Right lobe of liver (tissue), 6 donors: ENCODE measurements at regions not wholly inside any gene's neighbourhood (a gene's known extent, or its start where the extent isn't known, plus 50 kb on each side); places are given as distances from the start of the nearest gene placed in this dataset.

ENCODE experiments used
- ATAC-seq, 4 donors: fragments of 200-7000 bp; cut with Tn5 transposase; one replicate each; pipeline ENCODE4 v1.9.1; 2020; ENCODE audit warnings: mild to moderate bottlenecking in 4 of 4, moderate library complexity in 4 of 4
- DNase-seq, 3 donors: peaks; one replicate each; pipeline ENCODE4 v3.0.0-alpha.2; 2020
- H3K27ac ChIP-seq, 3 donors: fragments of 200-600 bp; one replicate each; pipeline ENCODE4 v1.8.0; 2022
- H3K27me3 ChIP-seq, 2 donors: fragments of 200-600 bp; one replicate each; pipeline ENCODE4 v1.8.0; 2022
- H3K36me3 ChIP-seq, 4 donors: fragments of 200-600 bp; sonication (generic) in 1 of 4; one replicate each; pipeline versions ENCODE4 v1.5.1 to v1.8.0; 2017 to 2022; ENCODE audit warnings: control low read depth in 1 of 4
- H3K4me1 ChIP-seq, 4 donors: fragments of 200-600 bp; sonication (generic) in 1 of 4; one replicate each; pipeline versions ENCODE4 v1.5.1 to v1.8.0; 2017 to 2022; ENCODE audit warnings: control low read depth in 1 of 4
- H3K4me3 ChIP-seq, 3 donors: fragments of 200-600 bp; one replicate each; pipeline ENCODE4 v1.8.0; 2022
- H3K9me3 ChIP-seq, 4 donors: fragments of 200-600 bp; sonication (generic) in 1 of 4; one replicate each; pipeline versions ENCODE4 v1.5.1 to v1.8.0; 2017 to 2022; ENCODE audit warnings: control low read depth in 1 of 4
- CTCF ChIP-seq, 4 donors: fragments of 200-600 bp in 3 of 4; fragments of 450-650 bp in 1 of 4; IDR thresholded peaks; one replicate each; pipeline versions ENCODE4 v1.5.1 to v1.8.0; 2016 to 2022; ENCODE audit warnings: antibody characterized with exemption in 4 of 4, mild to moderate bottlenecking in 2 of 4
- POLR2A ChIP-seq: fragments of 450-650 bp; IDR thresholded peaks from one replicate; pipeline ENCODE4 v1.6.1; 2017; ENCODE audit warnings: antibody characterized with exemption, mild to moderate bottlenecking
- WGBS: methylation state at CpG from one replicate; pipeline ENCODE4 v1.1.6; 2018; ENCODE audit warnings: low coverage, low lambda C conversion rate; ENCODE audit not compliant: insufficient coverage; ENCODE audit errors: missing lambda C conversion rate; 5-methylcytosine and 5-hydroxymethylcytosine counted together
- intact Hi-C, 2 donors: fragments of 100-400 bp; cut with DNase I; formaldehyde crosslinking; loops; one replicate each; pipeline versions ENCODE4 v1.11.2 to v1.14.1; 2022
- donor health status: DM: no; HTN: yes; CAD: no.
- donor health status: DM: no; HTN: no; CAD: no.
- donor health status: DM: no; HTN: no; CAD: no.
- donor health status: DM: no; HTN: yes; CAD: no.
- donor health status: DM: no; HTN: yes; CAD: no.

GRCh38 chr5:19322716-19323485, 665.1 kb downstream of the CDH18 start:
- intact Hi-C loops: no loop called here
- ATAC-seq (no peak), DNase-seq (no peak)
- WGBS: 45% methylated on average over 4 of the region's 4 CpGs
- Histone ChIP-seq H3K36me3 (no peaks in the 10 kb centered on the region), H3K27me3 (no peaks in the 10 kb centered on the region), H3K4me3 (no peak overlapping the region), H3K4me1 (no peaks in the 10 kb centered on the region), H3K9me3 (no peaks in the 10 kb centered on the region), H3K27ac (no peak overlapping the region)
- TF ChIP-seq POLR2A (no peak), CTCF (IDR thresholded peaks at IDR 0.05) (no peak)

GRCh38 chr5:19334278-19334677, 653.7 kb downstream of the CDH18 start:
- intact Hi-C loops: no loop called here
- Histone ChIP-seq H3K27ac (no peak overlapping the region), H3K27me3 (no peaks in the 10 kb centered on the region), H3K36me3 (no peaks in the 10 kb centered on the region), H3K4me3 (no peak overlapping the region), H3K9me3 (no peaks in the 10 kb centered on the region), H3K4me1 (no peaks in the 10 kb centered on the region)
- ATAC-seq: no peak
- TF ChIP-seq CTCF (IDR thresholded peaks at IDR 0.05): no peak
- TF ChIP-seq POLR2A: no peak
- WGBS: 55% methylated on average over 6 of the region's 6 CpGs
- no peak for DNase-seq

- TF ChIP-seq POLR2A (no peak), CTCF (IDR thresholded peaks at IDR 0.05) (no peak)
- WGBS: 28% methylated on average over 1 of the region's 1 CpG
- H3K27me3 ChIP-seq: no peaks in the 10 kb centered on the region
- H3K27ac ChIP-seq: no peak overlapping the region
- H3K36me3 ChIP-seq: no peaks in the 10 kb centered on the region
- DNase-seq (no peak), ATAC-seq (no peak)
- no peaks in the 10 kb centered on the region for H3K9me3 ChIP-seq
- H3K4me3 ChIP-seq: no peak overlapping the region
- H3K4me1 ChIP-seq: no peaks in the 10 kb centered on the region
- intact Hi-C loops: no loop called here
Measured at GRCh38 chr5:19342942-19343341, 645.1 kb downstream of the CDH18 start.

GRCh38 chr5:19352120-19352519, 635.9 kb downstream of the CDH18 start:
- 58% methylated on average over 7 of the region's 7 CpGs for WGBS
- H3K4me3 ChIP-seq: no peak overlapping the region
- TF ChIP-seq POLR2A (no peak), CTCF (IDR thresholded peaks at IDR 0.05) (no peak)
- H3K4me1 ChIP-seq: no peaks in the 10 kb centered on the region
- no peaks in the 10 kb centered on the region for H3K9me3 ChIP-seq
- no peaks in the 10 kb centered on the region for H3K36me3 ChIP-seq
- no peaks in the 10 kb centered on the region for H3K27me3 ChIP-seq
- no peak overlapping the region for H3K27ac ChIP-seq
- ATAC-seq: no peak
- DNase-seq: no peak
- intact Hi-C loops: no loop called here
